ENCODE measurements at regions not wholly inside any gene's neighbourhood (a gene's known extent, or its start where the extent isn't known, plus 50 kb on each side); places are given as distances from the start of the nearest gene placed in this dataset.

DNA sequence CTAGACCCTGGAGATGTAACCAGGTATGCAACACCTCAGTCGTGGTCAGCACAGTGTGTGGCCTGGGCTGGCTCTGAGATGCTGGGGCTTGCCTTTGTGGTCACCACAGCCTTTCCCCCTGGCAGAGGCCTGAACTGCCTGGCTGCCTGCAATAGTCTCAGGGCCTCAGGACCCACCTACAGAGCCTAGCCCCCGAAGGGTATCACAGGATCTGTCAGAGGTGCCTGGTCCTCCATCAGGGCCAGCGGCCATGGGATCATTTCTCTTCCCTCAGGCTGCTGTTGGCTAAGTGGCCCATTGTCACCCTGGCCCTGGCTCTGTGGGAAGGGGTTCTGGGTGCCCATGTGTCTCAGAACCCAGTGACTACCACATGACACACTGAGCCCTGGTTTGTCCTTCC lies 141.6 kb downstream of the CYP26A1 start:
- Histone ChIP-seq H3K36me3 (no peaks in the 10 kb centered on the region), H3K27me3 (replicated peaks in 1 of 7) (peaks cover 0 to 2% (median 0%) of the 10 kb centered on the region in 7 donors), H3K4me1 (peaks cover 0 to under 1% (median 0%) of the 10 kb centered on the region in 6 donors), H3K27ac (no peak overlapping the region), H3K4me3 (no peak overlapping the region), H3K9me3 (no peaks in the 10 kb centered on the region)
- DNase-seq, result no peak
- 63 to 92% (median 72%) methylated on average over 1 to 3 of the region's 3 CpGs for WGBS, 5 donors
- TF ChIP-seq POLR2A (IDR thresholded peaks at IDR 0.05), result no peak
- TF ChIP-seq, protein P1, sequence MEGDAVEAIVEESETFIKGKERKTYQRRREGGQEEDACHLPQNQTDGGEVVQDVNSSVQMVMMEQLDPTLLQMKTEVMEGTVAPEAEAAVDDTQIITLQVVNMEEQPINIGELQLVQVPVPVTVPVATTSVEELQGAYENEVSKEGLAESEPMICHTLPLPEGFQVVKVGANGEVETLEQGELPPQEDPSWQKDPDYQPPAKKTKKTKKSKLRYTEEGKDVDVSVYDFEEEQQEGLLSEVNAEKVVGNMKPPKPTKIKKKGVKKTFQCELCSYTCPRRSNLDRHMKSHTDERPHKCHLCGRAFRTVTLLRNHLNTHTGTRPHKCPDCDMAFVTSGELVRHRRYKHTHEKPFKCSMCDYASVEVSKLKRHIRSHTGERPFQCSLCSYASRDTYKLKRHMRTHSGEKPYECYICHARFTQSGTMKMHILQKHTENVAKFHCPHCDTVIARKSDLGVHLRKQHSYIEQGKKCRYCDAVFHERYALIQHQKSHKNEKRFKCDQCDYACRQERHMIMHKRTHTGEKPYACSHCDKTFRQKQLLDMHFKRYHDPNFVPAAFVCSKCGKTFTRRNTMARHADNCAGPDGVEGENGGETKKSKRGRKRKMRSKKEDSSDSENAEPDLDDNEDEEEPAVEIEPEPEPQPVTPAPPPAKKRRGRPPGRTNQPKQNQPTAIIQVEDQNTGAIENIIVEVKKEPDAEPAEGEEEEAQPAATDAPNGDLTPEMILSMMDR (IDR thresholded peaks at IDR 0.05 in 8 of 11, conservative IDR thresholded peaks at IDR 0.05 in 3 of 11), result no peak
- TF ChIP-seq POLR2AphosphoS5 (IDR thresholded peaks at IDR 0.05), result no peak
- intact Hi-C loops (cut with DNase I; ENCODE audit: low total_unique reads), result no loop called here

DNA sequence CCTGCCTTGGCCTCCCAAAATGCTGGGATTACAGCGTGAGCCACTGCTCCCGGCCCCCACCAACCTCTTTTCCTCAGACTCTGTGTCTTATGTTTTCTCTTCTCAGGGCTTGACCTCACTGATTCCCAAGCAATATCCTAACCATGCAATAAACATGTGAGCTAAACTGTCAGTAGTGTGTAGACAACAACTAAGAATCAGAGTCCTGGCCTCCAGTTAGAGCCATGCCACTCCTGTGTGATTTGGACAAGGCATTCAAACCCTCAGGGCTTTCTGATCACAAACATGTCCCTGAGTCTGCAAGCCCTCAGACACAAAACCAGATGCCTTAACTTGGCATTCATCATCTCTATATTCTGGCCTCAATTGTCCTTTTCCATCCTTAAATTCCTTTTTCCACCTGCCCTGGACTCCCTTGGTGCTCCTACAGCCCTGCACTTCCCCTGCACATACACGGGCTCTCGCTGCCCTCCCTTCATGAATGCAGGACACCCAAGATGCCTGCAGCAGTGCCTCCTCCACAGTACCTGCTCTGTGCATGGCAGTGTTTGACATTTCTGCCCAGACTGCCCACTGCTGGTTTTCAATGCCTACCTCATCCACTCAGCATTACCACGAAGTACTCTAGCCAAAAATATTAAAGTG lies 142.8 kb downstream of the CYP26A1 start:
- H3K27ac ChIP-seq, result no peak overlapping the region
- TF ChIP-seq, protein P1 (IDR thresholded peaks at IDR 0.05 in 8 of 11, conservative IDR thresholded peaks at IDR 0.05 in 3 of 11), result no peak
- TF ChIP-seq POLR2A (IDR thresholded peaks at IDR 0.05) (no peak), POLR2AphosphoS5 (IDR thresholded peaks at IDR 0.05) (no peak)
- DNase-seq, result no peak
- H3K4me3 ChIP-seq, result no peak overlapping the region
- peaks cover 0 to 3% (median 0%) of the 10 kb centered on the region in 6 donors for H3K4me1 ChIP-seq
- no peaks in the 10 kb centered on the region for H3K36me3 ChIP-seq
- intact Hi-C loops (cut with DNase I; ENCODE audit: low total_unique reads), result no loop called here
- WGBS, 5 donors, result 84 to 92% (median 90%) methylated on average over 5 of the region's 5 CpGs
- H3K27me3 ChIP-seq (replicated peaks in 1 of 7), result peaks cover 0 to 11% (median 0%) of the 10 kb centered on the region in 7 donors
- no peaks in the 10 kb centered on the region for H3K9me3 ChIP-seq

DNA sequence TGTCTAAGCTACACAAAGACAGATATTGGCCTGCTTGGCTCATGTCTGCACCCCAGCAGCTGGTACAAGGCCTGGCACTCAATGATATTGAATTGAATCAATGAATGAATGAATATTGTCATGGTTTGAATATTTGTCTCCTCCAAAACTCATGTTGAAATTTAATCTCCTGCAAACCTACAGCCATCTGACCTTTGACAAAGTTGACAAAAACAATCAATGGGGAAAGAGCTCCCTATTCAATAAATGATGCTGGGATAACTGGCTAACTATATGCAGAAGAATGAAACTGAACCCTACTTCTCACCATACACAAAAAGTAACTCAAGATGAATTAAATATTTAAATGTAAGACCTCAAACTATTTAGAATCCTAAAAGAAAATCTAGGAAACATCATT lies 144.7 kb downstream of the CYP26A1 start:
- Histone ChIP-seq H3K4me1 (peaks cover 0 to 3% (median 0%) of the 10 kb centered on the region in 6 donors), H3K27ac (no peak overlapping the region), H3K27me3 (replicated peaks in 1 of 7) (peaks cover 0 to 11% (median 0%) of the 10 kb centered on the region in 7 donors), H3K36me3 (no peaks in the 10 kb centered on the region), H3K4me3 (no peak overlapping the region), H3K9me3 (no peaks in the 10 kb centered on the region)
- DNase-seq, result no peak
- TF ChIP-seq POLR2AphosphoS5 (IDR thresholded peaks at IDR 0.05) (no peak), POLR2A (IDR thresholded peaks at IDR 0.05) (no peak)
- TF ChIP-seq, protein P1 (IDR thresholded peaks at IDR 0.05 in 8 of 11, conservative IDR thresholded peaks at IDR 0.05 in 3 of 11), result no peak
- intact Hi-C loops (cut with DNase I; ENCODE audit: low total_unique reads), result no loop called here

DNA sequence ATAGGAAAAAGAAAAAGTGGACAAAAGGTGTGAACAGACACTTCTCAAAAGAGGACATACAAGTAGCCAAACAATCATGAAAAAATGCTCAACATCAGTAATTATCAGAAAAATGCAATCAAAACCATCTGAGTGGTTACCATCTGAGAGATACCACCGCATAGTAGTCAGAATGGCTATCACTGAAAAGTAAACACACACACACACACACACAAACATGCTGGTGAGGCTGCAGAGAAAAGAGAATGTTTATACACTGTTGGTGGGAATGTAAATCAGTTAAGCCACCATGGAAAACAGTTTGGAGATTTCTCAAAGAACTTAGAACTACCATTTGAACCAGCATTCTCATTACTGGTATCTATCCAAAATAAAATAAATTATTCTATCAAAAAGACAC lies 145.7 kb downstream of the CYP26A1 start:
- Histone ChIP-seq H3K9me3 (no peaks in the 10 kb centered on the region), H3K4me3 (no peak overlapping the region), H3K27me3 (replicated peaks in 1 of 7) (peaks cover 0 to 11% (median 0%) of the 10 kb centered on the region in 7 donors), H3K27ac (no peak overlapping the region), H3K36me3 (no peaks in the 10 kb centered on the region), H3K4me1 (peaks cover 0 to 3% (median 0%) of the 10 kb centered on the region in 6 donors)
- DNase-seq, result no peak
- 83 to 97% (median 90%) methylated on average over 1 of the region's 1 CpG for WGBS, 5 donors
- TF ChIP-seq, protein P1 (IDR thresholded peaks at IDR 0.05 in 8 of 11, conservative IDR thresholded peaks at IDR 0.05 in 3 of 11), result no peak
- TF ChIP-seq POLR2AphosphoS5 (IDR thresholded peaks at IDR 0.05) (no peak), POLR2A (IDR thresholded peaks at IDR 0.05) (no peak)
- intact Hi-C loops (cut with DNase I; ENCODE audit: low total_unique reads), result no loop called here
